Inflammatory macrophage treated with lipopolysaccharide for 4 hours (primary cell): ENCODE measurements at regions not wholly inside any gene's neighbourhood (a gene's known extent, or its start where the extent isn't known, plus 50 kb on each side); places are given as distances from the start of the nearest gene placed in this dataset.

Source experiments
- DNase-seq: peaks from one replicate; pipeline ENCODE4 v3.0.0-alpha.2; 2020

DNA sequence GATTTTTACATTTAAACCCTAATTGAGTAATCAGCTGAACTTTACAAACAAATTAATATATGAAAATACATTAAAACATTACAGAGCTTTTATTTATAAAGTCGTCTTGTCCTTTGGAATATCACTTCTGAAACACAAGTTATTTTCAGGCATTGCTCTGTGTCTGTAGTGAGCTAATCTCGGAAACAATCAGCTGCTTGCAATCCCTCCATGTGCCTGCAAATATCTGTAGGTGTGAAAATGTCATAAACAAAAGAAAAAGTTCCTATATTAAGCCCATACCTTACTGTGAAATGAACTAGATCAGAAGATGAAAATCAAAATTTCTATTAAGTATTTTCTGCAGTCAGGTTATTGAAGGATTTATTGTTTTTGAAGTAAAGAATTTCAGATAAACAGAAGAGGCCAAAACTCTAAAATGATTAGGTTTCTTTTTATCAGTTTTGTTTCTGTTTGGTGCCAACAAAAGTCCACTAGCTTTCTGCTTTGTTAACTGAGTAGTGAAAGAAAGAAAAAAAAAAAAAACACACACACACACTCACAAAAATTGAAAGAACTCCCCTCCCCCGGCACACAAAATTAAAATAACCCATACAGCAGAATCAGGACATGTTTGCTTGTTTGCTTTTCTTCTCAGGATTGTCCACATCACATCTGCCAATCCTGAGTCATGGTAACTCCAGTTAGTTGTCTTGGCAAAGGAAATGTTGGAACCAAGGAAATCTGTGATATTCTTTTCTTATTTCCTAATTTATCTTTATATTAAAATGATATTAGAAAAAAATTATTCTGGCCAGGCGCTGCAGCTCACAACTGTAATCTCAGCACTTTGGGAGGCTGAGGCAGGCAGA, 627.0 kb upstream of the SLC39A10 start:
- no peak for DNase-seq

DNA sequence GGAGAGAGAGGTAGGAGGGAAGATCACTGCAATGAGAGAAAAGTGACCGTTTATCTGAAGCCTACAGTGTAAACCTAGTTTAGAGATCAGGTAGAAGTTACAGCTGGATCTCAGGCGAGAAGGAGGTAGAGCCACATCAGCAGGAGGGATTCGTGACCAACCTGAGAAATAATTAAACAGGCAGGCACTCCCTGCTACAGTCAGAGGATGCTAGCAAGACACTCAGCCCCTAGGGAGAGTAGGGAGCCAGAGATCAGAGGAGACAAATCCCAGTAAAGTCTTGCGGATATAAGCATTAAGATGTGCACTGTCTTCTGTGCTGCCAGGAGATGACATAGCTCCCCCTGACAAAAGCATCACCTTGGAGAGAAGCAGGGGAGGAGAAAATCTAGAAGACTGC, 629.1 kb upstream of the SLC39A10 start:
- no peak for DNase-seq

DNA sequence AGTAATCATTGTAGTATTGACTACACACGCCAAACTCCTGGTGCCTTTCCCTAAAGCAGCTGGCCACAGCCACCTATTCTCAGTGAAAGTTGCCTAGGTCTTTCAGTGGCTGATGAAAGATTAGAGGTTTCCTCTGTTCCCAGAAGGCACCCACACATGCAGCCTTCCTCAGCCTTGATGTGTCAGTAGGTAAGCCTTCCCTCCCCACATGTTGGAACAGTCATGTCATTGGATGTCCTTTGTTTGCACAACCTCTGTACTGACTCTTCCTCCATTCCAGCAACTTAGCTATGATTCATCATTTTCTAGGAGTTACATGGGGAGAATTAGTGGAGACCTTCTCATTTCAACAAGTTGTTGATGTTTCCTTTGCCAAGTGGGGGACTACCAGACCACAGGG, 630.8 kb upstream of the SLC39A10 start:
- no peak for DNase-seq

DNA sequence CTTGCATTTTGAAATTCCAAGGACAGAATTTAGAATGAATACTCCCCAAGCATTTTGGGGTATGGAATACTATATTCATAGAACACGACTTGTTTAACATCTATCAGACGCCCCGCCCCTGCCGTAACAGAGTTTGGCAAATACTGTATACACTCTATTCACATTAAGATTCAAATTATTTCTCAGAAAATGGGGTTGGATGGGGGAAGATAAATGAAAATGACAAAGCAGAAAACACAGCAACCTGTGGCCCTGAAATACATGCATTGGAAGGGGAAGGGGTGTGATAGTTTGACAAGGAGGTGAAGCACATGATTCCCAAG, 634.6 kb upstream of the SLC39A10 start:
- no peak for DNase-seq

DNA sequence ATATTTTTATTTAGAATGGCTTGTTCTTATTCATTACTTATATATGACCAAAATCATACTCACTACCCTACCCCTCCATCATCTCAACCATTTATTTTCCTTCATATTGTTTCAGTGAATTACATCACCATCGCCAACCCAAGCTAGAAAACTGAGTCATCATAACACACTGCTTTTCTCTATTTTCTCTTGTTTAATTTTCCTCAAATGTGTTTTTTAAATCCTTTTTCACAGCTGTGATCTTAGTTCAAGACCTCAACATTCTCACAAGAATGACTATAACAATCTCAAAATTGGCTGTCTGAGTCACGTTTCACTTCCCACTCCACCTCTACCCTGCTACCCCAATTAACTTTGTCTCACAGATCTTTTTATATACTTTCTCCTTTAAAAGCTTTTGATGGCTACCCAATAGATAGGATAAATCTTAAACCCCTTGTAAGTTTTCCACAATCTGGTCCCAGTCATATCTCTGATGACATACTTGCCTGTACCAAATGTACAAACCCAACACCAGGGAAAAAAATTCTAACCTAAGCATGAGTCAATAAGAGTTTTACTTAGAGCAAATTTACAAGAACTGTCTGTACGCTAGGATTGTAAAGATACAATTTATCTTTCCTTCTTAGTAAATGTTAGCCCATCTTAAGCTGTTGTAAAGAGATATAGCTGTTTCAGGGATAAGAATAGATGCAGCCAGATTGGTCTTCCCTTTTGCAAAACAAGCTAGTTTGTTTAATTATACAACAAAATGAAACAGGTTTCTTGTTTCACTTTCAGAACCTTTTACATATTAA, 635.1 kb upstream of the SLC39A10 start:
- DNase-seq: no peak

DNA sequence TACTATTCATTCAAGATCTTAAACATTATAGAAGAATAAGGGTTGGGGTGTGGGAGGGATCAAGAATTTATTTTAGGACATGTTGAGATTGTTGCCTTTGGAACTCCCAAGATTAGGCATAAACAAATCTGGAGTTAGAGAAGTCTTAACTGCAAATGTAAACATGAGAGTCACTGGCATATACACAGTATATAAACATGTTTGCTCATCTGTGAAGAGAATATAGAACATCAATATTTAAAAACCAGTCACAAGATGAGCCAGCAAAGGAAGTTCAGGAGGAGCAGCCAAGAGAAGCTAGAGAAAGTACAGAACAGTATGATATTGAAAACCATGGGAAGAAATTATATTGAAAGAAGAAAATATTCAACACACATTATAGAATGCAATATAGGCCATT, 638.6 kb upstream of the SLC39A10 start:
- no peak for DNase-seq

DNA sequence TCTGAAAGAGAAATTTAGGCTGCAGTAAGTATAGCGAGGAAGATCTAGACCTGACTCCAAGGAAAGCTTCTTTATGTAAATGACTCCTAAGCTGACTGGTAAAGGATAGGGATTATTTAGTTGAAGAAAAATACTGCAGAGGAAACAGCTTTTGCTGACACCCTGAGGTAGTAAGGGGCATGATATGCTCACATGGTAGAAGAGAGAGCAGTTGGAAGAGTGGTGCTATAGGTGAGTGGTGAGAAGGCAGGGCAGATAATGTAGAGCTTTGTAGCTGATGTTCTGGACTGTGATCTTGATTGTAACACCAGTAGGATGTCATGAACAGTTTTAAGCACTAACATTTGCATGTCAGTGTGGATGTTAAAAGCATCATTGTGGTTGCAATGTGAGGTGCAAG, 639.1 kb upstream of the SLC39A10 start:
- no peak for DNase-seq

DNA sequence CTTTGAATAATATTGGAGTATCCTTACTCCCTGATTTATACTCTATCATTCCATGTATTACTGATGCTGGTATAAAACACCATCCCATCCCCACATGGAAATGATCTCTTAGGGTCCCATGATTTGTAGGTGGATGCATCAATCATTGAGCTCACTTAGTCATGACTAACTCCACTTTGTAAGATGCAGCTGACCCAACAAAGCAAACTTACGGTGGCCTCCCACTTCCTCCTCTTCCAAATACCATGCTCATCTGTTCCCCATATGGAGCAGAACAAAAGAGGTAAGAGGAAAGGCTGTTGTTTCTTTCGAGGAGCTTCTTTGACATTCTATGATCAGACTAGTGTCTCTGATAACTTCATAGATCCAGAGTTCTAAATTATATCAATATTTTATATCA, 640.2 kb upstream of the SLC39A10 start:
- DNase-seq: peak; percentile 2

DNA sequence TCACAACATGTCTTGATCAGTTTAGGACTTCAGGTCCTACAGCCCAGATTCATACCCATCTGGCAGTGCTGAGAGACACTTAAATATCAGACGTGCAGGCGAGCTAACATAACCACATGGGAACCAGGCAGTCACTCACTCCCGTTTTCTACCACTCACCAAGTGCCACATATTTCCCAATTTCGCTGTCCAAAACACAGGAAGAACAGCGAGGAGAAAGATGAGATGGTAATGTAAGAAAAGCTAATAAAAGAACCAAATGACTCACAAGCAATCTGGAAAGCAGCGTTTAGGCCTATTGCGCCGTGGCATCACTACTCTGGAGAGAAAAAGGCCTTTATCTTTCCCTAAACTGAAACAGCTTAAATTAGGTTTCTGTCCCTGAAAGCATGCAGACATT, 647.8 kb upstream of the SLC39A10 start:
- DNase-seq: no peak

DNA sequence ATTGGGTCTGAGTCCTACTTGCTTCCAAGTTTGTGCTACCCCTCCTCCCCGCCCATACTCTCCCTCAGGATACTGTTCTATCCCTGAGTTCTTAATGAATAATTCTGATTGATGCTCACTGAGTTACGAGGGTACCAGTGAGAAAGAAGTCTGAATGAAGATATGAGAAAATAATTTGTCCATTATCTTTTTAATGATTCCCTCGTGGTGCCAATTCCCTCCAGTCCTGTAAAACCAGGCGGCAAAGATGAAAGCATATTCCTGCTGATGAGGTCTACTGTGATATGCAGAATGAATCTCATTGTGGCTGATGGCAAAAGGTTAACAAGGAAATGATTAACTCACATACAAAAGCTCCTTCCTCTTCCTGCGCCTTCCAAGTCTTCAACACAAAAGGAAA, 650.2 kb upstream of the SLC39A10 start:
- no peak for DNase-seq

DNA sequence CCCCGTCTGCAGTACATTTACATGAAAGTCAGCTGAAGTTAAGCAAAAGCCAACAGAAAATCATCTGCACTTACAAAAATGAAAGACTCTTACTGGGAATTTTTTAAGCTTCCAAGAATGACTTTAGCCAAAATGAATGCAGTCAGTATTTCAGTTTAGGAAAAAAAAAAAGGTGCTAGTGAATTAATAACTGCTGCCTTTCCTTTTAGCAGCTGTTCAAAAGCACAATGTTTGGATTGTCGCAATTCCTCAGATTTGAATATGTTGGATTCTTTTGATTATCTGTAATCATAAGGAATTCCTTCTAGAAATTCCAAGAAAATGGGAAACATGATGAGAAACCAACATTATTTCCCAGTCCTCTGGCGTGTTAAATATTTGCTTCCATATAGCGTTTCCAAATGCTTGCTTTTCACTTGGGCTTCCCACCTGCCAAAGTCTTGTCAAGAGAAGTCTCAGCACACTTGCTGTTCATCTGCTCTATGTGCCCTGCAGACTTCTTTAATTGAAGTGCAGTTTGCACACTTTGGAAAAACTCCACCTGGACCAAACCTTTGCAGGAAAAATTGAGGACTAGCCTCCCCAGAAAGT, 653.0 kb upstream of the SLC39A10 start:
- DNase-seq: no peak

DNA sequence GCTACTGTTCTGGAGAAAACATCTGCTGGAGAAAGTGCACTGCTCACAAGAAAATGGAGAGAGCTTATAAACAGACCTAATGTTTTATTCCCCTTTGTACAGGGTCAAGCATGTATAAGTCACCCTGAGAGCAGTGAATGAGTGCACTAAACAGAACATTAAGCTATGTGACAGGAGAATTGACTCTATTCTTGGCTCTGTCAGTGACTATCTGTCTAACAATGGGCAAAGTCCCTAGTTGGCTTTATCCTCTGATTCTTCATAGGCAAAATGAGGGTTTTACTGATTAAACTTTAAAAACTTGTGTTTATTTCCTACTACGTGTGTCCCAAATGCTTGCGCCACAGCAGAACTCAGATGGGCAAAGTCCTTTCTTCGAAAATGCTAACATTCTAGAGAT, 655.1 kb upstream of the SLC39A10 start:
- DNase-seq: no peak

DNA sequence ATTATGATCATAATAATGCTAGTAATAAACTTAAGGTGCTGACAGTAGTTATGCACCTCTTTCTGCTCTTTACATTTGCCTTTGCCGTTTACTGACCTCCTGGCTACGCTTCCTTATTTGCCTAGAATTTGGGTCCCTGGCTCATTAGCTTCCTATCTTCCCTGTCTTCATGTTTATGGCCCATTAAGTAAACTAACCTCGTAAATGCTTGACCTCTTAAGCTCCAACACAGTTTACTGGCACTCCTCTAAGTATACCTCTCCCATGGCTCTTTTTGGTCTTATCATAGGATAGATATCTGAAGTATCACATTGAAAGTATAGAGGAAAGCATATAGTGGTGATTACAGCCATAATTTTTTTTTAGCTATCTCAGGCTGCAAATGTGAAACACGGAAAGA, 657.3 kb upstream of the SLC39A10 start:
- no peak for DNase-seq

DNA sequence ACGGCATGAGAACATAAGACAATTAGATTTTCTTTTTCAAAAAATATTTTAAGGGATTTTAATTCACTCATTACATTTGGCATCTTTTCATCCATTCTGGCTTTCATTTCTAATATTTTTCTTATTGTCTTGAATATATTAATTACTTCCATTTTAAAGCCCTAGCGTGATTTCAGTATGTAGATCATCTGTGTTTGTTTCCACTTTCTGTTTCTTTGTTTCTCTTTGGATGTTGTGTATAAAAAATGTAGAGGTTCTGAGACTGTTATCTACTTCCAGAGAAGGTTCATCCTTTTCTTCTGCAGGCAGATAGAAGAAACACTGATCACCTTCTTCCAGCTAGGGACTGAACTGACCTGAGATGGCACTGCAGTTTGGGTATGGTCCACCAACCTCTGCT, 664.4 kb upstream of the SLC39A10 start:
- no peak for DNase-seq

DNA sequence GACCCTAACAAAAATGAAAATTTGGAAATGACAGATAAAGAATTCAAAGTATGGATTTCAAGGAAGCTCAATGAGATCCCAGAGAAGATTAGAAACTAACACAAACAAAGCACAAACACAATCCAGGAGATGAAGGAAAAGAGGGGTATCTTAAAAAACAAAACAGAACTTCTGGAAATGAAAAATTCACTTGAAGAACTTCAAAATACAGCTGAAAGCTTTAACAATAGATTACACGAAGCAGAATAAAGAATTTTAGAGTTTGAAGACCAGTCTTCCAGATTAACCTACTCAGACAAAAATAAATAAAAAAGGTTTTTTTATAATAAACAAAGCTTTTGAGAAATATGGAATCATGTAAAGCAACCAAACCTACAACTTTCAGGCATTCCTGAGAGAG, 671.8 kb upstream of the SLC39A10 start:
- no peak for DNase-seq

DNA sequence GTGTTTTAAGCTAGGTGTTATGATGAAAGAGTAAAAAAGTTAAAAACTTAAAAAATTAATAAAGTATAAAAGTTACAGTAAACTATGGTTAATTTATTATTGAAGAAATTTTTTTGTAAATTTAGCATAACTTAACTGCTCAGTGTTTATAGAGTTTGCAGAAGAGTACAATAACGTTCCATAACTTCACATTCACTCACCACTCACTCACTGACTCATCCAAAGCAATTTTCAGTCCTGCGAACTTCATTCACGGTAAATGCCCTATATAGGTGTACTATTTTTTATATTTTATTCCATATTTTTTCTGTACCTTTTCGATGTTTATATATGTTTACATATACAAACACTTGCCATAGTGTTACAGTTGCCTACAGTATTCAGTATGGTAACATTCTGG, 694.8 kb upstream of the SLC39A10 start:
- no peak for DNase-seq

DNA sequence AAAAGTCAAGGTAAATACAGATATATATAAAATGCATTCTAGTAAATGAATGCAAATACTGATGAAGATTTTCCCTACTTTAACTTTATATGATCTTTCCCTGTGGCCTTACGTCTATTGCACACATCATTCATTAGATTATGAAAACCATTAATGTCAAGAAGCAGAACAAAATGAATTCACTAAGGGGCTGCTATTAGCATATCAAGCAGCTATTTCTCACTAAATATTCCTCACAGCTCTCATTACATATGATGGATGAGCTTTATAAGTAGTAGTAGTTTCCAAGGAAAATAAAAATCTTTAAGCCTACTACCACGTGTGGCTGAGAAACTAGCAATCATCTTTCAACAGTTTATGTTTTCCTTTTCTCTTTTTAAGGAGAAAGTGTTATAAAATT, 702.8 kb upstream of the SLC39A10 start:
- no peak for DNase-seq

DNA sequence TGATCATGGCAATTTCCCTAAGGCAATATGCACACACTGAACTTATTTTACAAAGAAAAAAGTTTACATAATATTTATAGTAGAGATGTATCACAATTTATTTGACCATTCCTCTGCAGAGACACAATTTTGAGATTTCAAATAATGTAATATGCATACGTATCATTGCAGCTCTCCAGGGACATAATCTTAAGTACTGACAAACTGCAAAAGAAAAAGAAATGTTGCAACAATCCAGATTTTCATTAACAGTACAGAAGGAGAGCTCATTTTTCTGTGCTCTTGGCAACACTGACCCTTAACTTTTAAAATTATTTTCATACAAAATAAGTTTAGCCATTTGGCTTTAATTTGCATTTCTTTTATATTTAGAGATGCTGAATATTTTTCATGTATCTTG, 710.2 kb upstream of the SLC39A10 start:
- DNase-seq: no peak

DNA sequence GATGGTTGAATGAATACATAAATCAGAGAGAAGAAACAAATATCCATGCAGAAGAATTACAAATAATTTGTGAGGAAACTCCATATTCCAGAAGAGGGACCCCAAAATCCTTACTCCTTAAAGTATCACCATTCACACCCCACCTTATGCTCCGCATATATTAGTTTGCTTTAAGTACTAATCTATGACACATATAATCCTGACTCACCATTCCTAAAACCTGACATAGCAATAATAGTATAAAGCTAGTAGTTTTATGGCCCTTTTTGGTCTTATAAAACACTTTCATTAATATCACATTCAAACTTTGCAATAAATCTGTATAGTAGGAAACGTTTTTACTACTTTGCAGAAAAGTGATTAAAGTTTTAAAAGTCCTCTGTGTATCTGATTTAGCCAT, 719.0 kb upstream of the SLC39A10 start:
- DNase-seq: no peak

DNA sequence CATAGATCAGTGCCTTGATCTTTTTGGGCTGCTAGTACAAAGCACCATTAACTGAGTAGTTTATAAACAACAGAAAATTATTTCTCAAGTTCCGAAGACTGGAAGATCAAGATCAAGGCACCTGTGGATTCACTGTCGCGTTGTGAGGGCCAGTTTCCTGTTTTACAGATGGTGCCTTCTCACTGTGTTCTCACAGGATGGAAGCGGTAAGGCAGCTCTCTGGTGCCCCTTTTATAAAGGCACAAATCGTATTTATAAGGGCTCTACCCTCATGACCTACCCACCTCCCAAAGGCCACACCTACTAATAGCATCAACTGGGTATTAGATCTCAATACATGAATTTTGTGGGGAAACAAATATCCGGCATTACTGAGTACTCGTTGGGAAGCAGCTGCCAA, 729.5 kb upstream of the SLC39A10 start:
- no peak for DNase-seq

DNA sequence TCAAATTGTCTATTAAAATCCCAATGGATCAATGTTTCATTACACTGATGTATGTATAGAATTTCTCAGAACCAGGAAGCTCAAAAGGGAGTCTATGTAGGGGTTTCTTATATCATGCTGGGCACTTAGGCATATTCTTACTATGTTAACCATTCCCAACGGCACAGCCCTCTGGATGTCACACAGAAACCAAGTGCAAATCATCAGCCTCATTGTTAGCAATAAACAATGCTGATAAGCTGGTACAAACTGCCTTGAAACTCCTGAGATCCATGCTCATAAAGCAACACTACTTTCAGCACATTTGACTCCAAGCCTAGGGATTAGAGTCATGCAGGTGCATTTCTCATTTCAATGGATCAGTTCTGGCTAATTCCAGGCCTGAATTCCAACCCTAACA, 730.2 kb upstream of the SLC39A10 start:
- DNase-seq: no peak

DNA sequence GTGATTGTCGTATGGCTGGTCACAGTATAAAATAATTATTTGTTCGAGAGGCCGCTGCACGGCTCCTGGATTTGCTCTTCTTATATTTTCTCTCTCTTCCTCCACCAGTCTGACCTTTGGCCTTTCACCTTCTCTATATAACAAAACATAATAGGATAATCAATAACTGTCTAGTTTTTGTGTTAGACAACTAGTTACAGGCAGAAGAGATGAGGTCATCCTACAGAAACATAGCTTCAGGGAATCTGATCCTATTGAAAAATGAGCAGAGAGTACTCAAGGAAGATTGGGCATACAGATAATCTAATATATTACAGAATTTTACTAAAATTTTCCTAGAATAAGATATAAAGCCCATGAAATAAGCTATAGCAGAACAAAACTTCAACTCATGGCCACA, 731.3 kb upstream of the SLC39A10 start:
- DNase-seq: no peak

DNA sequence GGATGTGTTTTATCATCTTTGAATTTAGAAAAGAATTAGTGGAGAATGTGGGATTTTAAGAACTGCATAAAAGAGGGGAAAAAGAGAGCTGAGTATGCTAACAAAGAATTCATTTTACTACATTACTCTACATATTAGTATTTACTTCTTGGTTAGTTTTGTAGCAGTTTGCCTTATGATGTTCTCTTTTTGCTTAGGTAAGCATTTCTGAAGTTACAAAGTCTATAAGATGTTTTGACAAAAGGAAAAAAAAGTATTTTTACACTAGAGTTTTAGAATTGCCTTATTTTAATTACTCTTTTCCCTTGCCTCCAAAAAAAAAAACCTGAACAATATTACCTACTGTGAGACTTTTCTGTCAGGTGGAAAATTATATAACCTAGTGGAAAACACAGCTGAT, 739.5 kb upstream of the SLC39A10 start:
- no peak for DNase-seq

DNA sequence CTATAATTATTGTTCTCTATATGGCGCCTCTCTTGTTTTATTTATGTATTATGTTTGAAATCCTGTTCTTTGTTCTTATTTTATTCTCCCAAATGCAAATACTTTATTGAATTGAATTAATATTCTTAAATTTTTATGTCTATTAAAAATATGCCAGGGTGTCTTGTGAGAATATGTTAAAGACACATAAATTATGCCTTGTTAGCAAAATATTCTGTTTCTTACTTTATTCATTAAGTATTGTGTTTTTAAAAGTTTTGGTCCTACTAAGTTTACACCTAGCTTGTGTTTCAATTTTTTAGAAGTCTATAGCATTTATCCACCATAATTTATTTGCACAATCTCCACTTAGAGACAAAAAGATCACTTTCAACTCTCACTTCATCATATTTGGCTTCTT, 741.5 kb upstream of the SLC39A10 start:
- DNase-seq: no peak
